GM12874 (cell line): ENCODE measurements at regions not wholly inside any gene's neighbourhood (a gene's known extent, or its start where the extent isn't known, plus 50 kb on each side); places are given as distances from the start of the nearest gene placed in this dataset.
A peak's percentile ranks its signal among the peaks of the same experiment; 100 is the strongest.

Experiments used
- CTCF ChIP-seq: IDR thresholded peaks from 2 replicates; pipeline ENCODE4 v1.5.1; 2011; ENCODE audit warnings: low read depth, mild to moderate bottlenecking, control low read depth, low read length, moderate library complexity; ENCODE audit not compliant: insufficient read depth

GRCh38 chr16:31693733-31694132 is 166.0 kb downstream of the AHSP start:
- no peak for TF ChIP-seq CTCF

GRCh38 chr16:31694461-31694860 is 166.8 kb downstream of the AHSP start:
- TF ChIP-seq CTCF = no peak

GRCh38 chr16:31695667-31696066 is 168.0 kb downstream of the AHSP start:
- no peak for TF ChIP-seq CTCF

- TF ChIP-seq CTCF = peak; percentile 29; the same call in 1 of the 2 replicates
Measured at GRCh38 chr16:31696968-31697743, 169.5 kb downstream of the AHSP start.

GRCh38 chr16:31697744-31698125 is 170.0 kb downstream of the AHSP start:
- TF ChIP-seq CTCF = no peak

- TF ChIP-seq CTCF = no peak
Measured at GRCh38 chr16:31698901-31699300, 171.2 kb downstream of the AHSP start.

GRCh38 chr16:31699601-31700000 is 171.9 kb downstream of the AHSP start:
- no peak for TF ChIP-seq CTCF
